NCI-H2107 (cell line): ENCODE measurements at regions not wholly inside any gene's neighbourhood (a gene's known extent, or its start where the extent isn't known, plus 50 kb on each side); places are given as distances from the start of the nearest gene placed in this dataset.
"Not testable (repeated sequence)": the region's sequence is repeated elsewhere in the genome, so short reads cannot be mapped to it uniquely, and the experiment has no call there.

Source experiments
- DNase-seq: peaks from one replicate; lab custom pipeline; 2025; lab: John Stamatoyannopoulos, UW

DNA sequence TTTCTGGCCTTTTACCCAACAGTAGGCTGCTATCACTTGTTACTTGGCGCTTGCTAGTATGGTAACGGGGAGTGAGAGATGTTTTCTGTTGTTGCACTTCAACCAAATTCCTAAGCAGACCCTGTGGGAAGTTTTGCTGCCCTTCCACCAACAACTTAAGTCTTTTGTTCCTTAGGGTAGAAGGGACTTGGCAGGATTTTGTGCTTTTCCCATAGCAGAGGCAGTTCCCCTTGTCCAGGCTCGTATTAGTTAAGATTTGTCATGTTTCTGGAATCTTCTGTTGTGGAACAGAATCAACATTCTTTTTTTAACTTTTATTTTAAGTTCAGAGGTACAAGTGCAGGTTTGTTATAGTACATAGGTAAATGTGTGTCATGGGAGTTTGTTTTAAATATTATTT is 73.2 kb upstream of the SGIP1 start:
- no peak for DNase-seq

DNA sequence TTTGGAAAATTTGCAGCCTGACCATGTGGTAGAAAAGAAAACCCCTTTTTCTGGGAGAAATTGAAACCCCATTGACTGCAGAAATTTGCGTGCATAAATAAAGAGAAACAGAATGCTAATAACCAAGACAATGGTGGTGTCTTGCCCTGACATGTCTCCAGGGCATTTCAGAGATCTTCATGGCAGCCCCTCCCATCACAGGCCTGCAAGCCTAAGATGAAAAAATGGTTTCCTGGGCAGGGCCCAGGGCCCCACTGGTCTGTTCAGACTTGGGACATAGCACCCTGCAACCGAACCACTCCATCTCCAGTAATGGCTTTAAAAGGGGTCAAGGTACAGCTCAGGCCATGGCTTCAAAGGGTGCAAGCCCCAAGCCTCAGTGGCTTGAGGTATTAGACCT is 71.6 kb upstream of the SGIP1 start:
- no peak for DNase-seq

DNA sequence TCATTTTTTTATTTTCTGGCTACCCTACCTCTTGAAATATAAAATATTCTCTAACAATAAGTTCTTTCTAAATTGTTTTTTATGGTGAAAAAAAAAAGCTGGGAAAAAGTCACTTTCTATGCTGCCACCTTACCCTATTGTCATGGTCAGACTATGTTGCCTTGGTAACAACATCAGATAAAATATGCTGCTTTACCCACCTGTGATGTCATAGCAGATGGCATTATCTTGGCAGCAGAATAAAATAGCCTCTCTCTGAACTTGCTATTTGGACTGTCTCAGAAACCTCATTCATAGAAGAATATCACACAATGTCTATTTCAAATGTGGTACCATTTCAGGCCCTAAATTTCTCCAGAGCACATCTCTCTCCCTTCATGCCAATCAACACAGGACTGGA is 69.6 kb upstream of the SGIP1 start:
- no peak for DNase-seq

DNA sequence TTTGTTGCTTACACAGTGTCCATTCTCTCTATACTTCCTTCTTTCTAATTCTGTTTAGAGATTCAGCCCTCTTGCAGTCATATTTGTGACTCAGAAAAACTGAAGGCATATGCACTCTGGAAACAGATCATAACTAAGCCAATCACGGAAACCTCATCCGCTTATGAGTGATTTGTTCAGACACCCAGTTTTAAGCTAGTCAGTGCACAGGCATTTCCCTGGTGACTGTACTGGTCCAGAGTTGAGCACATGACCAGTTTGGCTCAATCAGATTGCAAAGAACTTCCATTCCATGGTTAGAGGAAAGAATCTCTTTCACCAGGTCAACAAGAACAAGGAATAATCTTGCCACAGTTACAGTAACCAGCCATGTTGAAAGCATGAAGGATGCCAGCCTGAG is 69.2 kb upstream of the SGIP1 start:
- DNase-seq = no peak

DNA sequence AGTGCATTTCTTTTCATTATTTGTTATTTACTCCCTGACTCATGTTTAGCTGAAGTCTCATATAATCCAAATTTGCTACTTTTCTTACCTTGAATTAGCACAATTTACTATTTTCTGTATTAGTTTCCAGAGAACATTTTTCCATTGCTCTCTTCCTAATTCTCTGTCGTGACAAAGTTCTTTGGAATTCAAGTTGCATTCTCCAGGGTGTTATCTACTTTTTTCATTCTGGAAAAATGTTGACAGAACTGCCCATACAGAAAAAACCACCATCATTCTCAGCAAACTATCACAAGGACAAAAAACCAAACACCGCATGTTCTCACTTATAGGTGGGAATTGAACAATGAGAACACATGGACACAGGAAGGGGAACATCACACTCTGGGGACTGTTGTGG is 67.3 kb upstream of the SGIP1 start:
- not testable (repeated sequence) for DNase-seq

DNA sequence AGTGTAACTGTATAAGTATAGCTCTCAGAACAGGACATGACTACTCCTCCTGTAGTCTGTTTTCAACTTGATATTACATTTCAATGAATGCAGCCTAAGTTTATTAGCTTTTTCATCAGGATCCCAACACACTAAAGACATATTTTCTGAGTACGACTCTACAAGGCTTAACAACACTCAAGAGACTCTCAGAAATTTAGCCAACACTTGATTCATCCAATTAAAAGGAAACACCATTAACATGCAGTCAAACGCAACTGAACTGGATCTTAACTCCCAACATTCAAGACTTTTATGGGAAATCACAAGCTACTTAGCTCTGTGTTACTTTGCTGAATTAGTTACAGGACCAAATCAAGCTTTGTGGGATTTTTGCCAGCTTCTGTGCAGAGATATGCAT is 65.2 kb upstream of the SGIP1 start:
- DNase-seq = no peak

DNA sequence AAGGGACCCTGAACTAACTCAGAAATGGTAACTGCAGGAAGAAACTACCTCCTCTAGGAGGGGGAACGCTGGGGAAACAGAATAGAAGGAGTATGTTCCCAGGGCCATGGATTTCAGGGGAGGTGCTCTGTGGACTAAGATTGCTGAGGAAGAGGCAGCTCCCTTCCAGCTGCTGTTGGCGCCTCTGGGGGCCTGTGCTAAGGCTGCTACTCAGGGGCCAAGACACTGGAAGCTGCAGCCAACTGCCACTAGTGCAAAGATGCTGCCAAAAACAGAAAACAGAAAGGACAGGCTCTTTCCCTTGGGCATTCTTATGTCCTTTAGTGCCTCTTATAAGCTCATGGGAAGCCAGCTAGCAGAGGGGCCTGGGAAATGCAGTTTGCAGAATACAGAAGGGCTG is 58.0 kb upstream of the SGIP1 start:
- no peak for DNase-seq

DNA sequence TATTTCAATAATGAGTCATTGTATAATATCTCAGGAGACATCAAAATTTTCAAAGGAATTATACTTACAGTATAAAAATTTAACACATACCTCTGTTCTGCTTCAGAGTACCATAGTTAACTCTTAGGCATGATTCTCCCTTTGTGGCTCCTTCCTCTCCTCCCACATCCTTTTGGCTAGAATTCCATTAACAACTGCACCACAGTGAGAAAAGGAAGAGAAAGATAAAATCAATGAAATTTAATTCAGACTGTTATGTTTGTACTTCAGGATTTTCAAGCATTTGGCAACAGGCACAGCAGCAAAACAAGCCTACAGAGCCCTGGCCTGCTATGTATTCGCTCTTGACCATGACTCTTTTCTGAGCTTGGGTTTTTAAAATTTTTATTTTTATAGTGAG is 57.2 kb upstream of the SGIP1 start:
- DNase-seq = no peak

- DNase-seq = no peak
These were observed 55.8 kb upstream of the SGIP1 start for GRCh38 chr1:66478116-66478515.

- no peak for DNase-seq
These were observed 53.8 kb upstream of the SGIP1 start for GRCh38 chr1:66480162-66480561.

- not testable (repeated sequence) for DNase-seq
These were observed 52.7 kb upstream of the SGIP1 start for GRCh38 chr1:66481215-66481614.
